ENCODE measurements at regions not wholly inside any gene's neighbourhood (a gene's known extent, or its start where the extent isn't known, plus 50 kb on each side); places are given as distances from the start of the nearest gene placed in this dataset.

- no peaks in the 10 kb centered on the region for H3K36me3 Mint-ChIP-seq (ENCODE audit: insufficient read depth, unreplicated experiment)
- no peaks in the 10 kb centered on the region for H3K27me3 Mint-ChIP-seq (ENCODE audit: insufficient read depth, unreplicated experiment)
- no peak for TF ChIP-seq CTCF (IDR thresholded peaks at IDR 0.05; ENCODE audit: insufficient read depth in 1 of 2, low read depth in 1 of 2, low read length in 1 of 2, severe bottlenecking in 1 of 2, unreplicated experiment in 1 of 2)
- peaks cover 9% of the 10 kb centered on the region for H3K9me3 Mint-ChIP-seq (ENCODE audit: unreplicated experiment)
- H3K4me3 Mint-ChIP-seq (ENCODE audit: unreplicated experiment): no peak overlapping the region
- ChIA-PET CTCF (no interaction called here), POLR2A (no interaction called here)
- DNase-seq: no peak
- no peaks in the 10 kb centered on the region for H3K4me1 Mint-ChIP-seq (ENCODE audit: low read depth, unreplicated experiment)
- no peak overlapping the region for H3K4me3 ChIP-seq (ENCODE audit: low read depth, low read length)
- H3K27me3 ChIP-seq (replicated peaks; ENCODE audit: control insufficient read depth, insufficient read depth, low read length): no peaks in the 10 kb centered on the region; the same call in 1 of the 2 replicates
- no TSS peak for BruUV-seq (replicated peaks)
- intact Hi-C loops (cut with micrococcal nuclease; ENCODE audit: unreplicated experiment): no loop called here
- no peaks in the 10 kb centered on the region for H3K36me3 ChIP-seq (ENCODE audit: control insufficient read depth, insufficient read depth, low read length)
- H3K9me3 ChIP-seq: no peaks in the 10 kb centered on the region
- H3K27ac Mint-ChIP-seq (ENCODE audit: unreplicated experiment): no peak overlapping the region
- no peaks in the 10 kb centered on the region for H3K4me1 ChIP-seq
Measured at GRCh38 chr21:16619281-16619680, 889.5 kb downstream of the USP25 start.

GRCh38 chr21:16620786-16621320, 891.1 kb downstream of the USP25 start:
- Mint-ChIP-seq H3K27ac (ENCODE audit: unreplicated experiment) (no peak overlapping the region), H3K9me3 (ENCODE audit: unreplicated experiment) (peaks cover 9% of the 10 kb centered on the region), H3K36me3 (ENCODE audit: insufficient read depth, unreplicated experiment) (no peaks in the 10 kb centered on the region), H3K4me3 (ENCODE audit: unreplicated experiment) (no peak overlapping the region), H3K27me3 (ENCODE audit: insufficient read depth, unreplicated experiment) (no peaks in the 10 kb centered on the region), H3K4me1 (ENCODE audit: low read depth, unreplicated experiment) (no peaks in the 10 kb centered on the region)
- H3K9me3 ChIP-seq: no peaks in the 10 kb centered on the region
- intact Hi-C loops (cut with micrococcal nuclease; ENCODE audit: unreplicated experiment): no loop called here
- no peaks in the 10 kb centered on the region; the same call in 1 of the 2 replicates for H3K27me3 ChIP-seq (replicated peaks; ENCODE audit: control insufficient read depth, insufficient read depth, low read length)
- POLR2A ChIA-PET: no interaction called here
- H3K4me3 ChIP-seq (ENCODE audit: low read depth, low read length): no peak overlapping the region
- no peak for TF ChIP-seq CTCF (IDR thresholded peaks at IDR 0.05; ENCODE audit: insufficient read depth in 1 of 2, low read depth in 1 of 2, low read length in 1 of 2, severe bottlenecking in 1 of 2, unreplicated experiment in 1 of 2)
- no peaks in the 10 kb centered on the region for H3K36me3 ChIP-seq (ENCODE audit: control insufficient read depth, insufficient read depth, low read length)
- no peaks in the 10 kb centered on the region for H3K4me1 ChIP-seq
- BruUV-seq (replicated peaks): no TSS peak
- CTCF ChIA-PET: no interaction called here
- no peak for DNase-seq

- ChIA-PET POLR2A (no interaction called here), CTCF (no interaction called here)
- no peak overlapping the region for H3K27ac Mint-ChIP-seq (ENCODE audit: unreplicated experiment)
- H3K4me3 ChIP-seq (ENCODE audit: low read depth, low read length): no peak overlapping the region
- no peaks in the 10 kb centered on the region for H3K4me1 ChIP-seq
- no peaks in the 10 kb centered on the region for H3K36me3 Mint-ChIP-seq (ENCODE audit: insufficient read depth, unreplicated experiment)
- no peak overlapping the region for H3K4me3 Mint-ChIP-seq (ENCODE audit: unreplicated experiment)
- H3K36me3 ChIP-seq (ENCODE audit: control insufficient read depth, insufficient read depth, low read length): no peaks in the 10 kb centered on the region
- DNase-seq: no peak
- peaks cover 3% of the 10 kb centered on the region for H3K9me3 Mint-ChIP-seq (ENCODE audit: unreplicated experiment)
- TF ChIP-seq CTCF (IDR thresholded peaks at IDR 0.05; ENCODE audit: insufficient read depth in 1 of 2, low read depth in 1 of 2, low read length in 1 of 2, severe bottlenecking in 1 of 2, unreplicated experiment in 1 of 2): no peak
- no peaks in the 10 kb centered on the region; the same call in 1 of the 2 replicates for H3K27me3 ChIP-seq (replicated peaks; ENCODE audit: control insufficient read depth, insufficient read depth, low read length)
- no peaks in the 10 kb centered on the region for H3K9me3 ChIP-seq
- BruUV-seq (replicated peaks): no TSS peak
- H3K4me1 Mint-ChIP-seq (ENCODE audit: low read depth, unreplicated experiment): no peaks in the 10 kb centered on the region
- no peaks in the 10 kb centered on the region for H3K27me3 Mint-ChIP-seq (ENCODE audit: insufficient read depth, unreplicated experiment)
- intact Hi-C loops (cut with micrococcal nuclease; ENCODE audit: unreplicated experiment): no loop called here
Measured at GRCh38 chr21:16624479-16625118, 888.2 kb upstream of the CXADR start.
